HG03565 (cell line): ENCODE measurements at regions not wholly inside any gene's neighbourhood (a gene's known extent, or its start where the extent isn't known, plus 50 kb on each side); places are given as distances from the start of the nearest gene placed in this dataset.

Experiments used
- ATAC-seq: cut with Tn5 transposase; IDR thresholded peaks from one replicate; pipeline ENCODE4 v1.9.1; 2021; ENCODE audit warnings: mild to moderate bottlenecking, moderate library complexity; ENCODE audit not compliant: unreplicated experiment

DNA sequence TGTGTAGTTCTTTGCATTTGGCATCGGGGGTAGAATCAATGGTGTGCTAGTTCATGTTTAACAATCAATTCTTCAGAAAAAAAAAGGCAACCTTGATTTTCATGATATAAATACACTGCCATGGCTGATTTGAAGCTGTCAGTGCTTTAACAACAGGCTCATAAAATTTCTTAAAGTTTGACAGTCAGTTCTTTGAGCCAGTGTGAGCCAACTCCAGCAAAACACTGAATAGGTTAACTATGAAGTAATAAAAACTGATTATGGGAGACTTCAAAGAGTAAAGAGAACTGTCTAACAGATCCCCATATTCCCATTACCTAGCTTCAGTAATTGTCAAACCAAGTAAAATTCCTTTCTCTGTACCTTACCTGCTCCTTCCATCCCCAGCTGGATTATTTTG lies 241.7 kb upstream of the SUCLG2 start:
- ATAC-seq: no peak

DNA sequence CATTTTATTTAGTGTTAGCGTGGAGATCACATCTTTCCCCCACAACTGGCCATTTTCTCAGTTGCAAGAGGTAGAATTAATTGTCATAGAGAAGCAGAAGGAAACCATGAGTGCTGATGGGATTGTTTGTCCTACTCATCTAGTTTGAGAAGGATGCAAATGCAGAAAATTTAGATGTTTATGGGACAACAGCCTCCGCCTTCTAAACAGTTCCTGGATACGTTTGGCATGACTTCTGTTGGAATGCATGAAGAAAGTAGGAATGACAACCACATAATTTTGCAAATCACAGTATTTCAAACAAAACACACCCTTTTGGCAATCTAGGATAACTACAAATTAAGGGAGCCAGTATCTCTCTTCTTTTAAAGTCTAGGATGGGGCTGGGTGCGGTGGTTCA lies 240.1 kb upstream of the SUCLG2 start:
- ATAC-seq: no peak

DNA sequence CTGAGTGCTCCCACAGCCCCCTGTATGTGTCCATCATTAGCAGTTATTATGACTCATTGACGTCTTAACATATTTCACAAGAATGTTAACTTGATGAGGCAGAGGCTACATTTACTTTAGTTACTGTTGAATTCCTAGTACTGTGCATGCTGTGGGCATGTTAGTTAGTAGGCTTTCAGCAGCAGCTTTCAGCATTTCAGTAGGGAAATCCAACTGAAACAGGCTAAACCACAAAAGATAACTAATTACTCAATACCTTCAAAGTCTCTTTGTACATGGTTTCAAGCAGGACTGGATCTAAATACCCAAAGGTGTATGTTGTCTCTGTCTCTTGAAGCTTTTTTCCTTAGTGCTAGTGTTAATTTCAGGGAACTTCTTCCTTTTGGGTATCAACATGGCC lies 229.9 kb upstream of the SUCLG2 start:
- ATAC-seq: no peak

DNA sequence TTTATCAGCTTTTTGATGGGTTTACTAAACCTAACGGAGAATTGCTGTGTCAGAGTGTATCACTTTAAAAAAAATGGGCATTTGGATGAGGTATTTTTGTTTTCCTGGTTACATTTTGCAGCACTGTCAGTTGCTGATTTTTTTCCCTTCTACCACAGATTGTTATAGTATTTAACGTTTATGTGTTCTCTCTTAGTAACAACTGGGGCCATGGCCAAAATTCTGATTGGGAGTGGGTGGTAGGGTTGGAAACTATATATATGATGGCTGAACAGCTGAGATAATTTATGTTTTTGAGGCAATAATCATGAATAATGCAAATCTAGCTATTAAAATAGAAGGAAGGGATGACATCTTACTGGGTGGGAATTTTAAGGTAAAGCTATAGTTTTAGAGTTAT lies 229.4 kb upstream of the SUCLG2 start:
- no peak for ATAC-seq

DNA sequence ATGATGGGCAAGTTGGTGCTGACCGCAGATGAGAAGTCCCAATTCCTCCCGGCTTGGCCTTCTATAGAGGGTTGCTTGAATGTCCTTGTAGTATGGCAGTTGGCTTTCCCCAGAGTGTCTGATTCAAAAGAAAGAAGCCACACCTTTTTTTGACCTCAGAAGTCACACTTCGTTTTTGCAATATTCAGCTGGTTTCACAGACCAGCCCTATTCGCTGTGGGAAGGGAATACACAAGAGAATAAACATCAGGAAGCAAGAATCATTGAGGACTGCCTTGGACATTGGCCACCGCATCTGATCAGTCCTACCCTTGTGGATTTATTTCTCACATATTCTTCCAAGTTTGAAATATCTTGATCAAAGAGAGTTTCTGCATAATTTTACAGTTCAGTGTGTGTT lies 228.6 kb upstream of the SUCLG2 start:
- ATAC-seq: no peak

DNA sequence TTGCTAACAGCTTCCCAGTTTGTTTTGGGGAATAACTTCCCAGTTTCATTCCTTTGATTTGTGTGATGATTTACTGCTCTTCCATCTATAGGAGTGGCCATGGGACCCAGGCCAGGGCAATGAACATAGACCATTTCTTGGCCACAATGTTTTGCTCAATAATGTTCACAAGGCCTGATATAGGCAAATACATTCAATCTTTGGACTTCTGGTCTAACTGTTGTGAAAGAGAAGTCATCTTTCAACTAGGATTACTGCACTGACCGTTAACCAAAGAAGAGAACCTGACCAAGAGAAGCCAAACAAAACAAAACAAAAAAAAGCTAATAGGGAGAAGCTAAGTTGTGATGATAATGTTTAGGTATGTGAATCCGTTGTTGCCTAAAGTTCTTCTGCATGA lies 221.8 kb upstream of the SUCLG2 start:
- no peak for ATAC-seq

DNA sequence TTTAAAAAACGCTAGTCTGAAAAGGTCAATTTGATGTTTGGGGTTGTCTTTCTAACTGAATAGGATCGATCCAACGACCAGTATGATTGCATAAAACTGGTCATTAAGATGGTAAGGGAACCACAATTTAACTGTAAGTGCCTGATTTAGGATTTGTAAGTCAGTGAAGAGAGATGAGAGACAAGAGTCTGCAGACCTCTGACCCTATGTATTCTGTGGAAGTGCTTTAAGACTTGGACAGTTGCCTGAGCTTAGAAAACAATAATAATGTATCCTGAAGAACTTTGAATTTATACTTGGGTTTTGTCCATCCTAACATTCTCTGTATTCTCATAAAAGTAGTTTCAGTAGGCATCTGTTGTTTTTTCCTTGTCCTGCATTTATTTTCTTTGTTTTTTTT lies 221.4 kb upstream of the SUCLG2 start:
- no peak for ATAC-seq

DNA sequence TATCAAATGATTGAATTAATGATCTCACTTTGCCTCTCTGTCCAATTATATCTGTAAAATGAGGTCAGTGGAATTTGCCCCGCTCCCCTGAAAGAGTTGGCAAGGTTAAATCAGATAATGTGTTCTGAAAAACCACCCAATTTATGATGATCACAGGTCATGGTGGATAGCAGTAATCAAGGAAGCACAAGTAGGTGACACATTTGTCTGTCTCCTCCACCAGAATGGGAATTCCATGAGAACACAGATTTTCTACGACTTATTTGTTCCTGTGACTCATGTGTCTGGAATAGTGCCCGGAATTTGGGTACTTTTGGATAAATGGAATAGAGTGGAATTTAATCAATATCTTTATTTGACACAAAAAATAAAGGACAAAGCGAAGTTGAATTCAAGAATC lies 220.9 kb upstream of the SUCLG2 start:
- no peak for ATAC-seq

DNA sequence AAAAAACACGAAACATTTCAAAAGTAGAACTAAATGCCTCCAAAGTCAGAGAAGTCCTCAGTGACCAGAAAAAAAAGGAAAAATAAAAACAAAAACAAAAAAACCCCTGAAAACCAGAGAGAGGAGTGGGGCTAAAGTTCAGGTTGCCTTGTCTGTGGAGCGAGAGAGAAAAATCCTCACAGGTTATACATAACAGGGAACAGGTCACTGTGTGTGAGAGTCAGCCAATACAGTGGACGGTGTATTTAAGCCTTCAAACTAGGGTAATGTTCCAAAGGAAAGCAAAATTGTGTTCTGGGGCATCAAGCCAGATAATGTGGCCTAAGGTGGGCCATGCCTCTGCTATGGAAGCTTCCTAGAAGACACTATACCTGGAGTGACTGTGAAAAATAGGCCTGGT lies 216.1 kb upstream of the SUCLG2 start:
- ATAC-seq: no peak

DNA sequence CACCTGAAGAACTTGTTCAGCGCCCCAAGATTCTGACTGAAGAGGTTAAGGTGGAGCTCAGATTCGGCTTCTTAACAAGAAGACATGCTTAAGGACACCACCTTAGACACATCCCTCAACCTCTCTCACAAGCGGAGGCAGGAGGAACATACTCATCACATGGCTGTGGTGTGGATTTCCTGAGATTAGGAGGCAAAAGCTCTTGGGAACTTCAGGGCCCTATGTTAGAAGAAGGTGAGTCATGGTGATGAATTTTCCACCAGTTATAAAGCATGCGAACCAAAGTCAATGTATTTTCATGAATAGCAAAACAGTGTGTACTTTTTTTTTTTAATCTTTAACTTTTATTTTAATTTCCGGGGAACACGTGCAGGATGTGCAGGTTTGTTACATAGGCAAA lies 212.2 kb upstream of the SUCLG2 start:
- no peak for ATAC-seq

DNA sequence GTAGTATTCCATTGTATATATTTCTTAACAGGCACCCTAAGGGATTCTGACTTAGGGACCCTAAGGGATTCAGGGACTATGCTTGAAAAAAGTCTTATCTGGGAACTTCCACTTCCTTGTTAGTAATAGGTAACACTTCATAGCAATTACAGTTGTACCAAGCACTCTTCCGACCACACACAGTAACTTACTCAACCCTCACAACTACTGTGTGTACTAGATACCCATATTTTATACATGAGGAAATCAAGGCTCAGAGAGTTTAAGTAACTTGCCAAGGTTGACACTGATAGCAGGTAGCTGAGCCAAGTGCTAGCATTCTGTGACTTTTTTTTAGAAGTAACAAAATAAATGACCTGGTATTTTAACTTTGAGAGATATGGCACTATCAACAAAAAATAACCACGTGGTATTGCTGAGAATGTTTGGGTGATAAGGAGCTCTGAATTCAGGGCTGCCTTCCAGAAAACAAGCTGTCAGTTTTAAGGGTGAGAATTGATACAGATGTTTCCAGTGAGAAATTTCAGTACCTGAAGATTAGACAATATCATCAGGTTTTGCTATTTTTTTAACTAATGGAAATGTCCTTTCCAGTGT lies 210.3 kb upstream of the SUCLG2 start:
- no peak for ATAC-seq

DNA sequence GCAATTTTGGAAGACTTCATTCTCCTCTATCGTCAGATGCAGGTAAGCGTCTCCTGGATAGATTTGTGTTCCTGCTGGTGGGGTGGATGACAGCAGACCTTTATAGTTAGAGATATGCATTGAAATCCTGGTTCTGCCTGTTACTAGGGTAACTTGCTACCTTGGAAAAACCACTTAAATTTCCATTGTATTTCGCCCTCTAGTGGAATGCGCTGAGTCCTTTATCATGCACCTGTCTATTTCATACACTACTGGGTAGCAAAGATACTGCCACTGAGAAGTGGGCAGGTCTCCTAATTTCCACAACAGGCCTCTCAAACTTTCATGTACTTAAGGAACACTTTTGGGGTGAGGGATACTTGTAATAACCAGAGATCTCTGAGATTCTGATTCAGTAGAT lies 209.5 kb upstream of the SUCLG2 start:
- no peak for ATAC-seq

DNA sequence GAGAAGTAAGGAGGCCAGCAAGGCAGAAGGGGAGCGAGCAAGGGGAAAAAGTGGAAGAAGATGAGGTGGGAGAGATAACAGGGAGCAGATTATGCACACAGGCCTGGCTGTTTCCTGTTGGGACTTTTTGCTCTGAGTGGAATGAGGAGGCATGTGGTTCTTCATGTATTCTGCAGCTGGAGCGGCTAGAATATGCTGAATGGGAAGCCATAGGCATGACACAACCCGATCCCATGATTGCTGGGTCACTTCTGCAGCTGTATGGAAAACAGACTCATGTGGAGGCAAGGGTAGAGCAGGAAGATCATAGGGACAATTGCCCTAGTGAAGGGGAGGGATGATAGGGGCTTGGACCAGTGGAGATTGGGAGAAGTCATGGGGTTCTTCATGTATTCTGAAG lies 206.0 kb upstream of the SUCLG2 start:
- ATAC-seq: no peak

DNA sequence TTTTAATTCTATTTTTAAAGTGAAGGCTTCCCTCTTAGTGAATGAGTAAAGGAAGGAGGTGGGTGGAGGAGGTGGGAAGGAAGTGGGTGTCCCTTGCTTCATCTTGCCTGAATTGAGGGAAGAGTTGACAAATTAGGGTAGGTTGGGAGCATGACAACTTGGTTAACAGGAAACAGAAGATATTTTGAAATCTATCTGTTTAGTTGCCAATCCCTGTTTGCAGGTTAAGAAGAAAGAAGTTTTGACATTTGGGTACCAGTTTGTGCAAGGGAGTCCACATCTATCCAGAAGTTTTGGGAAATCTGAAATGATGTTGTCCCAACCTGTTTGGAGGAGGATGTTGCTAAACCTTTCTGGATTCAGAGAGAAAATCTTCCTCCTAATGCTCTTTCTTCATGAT lies 204.1 kb upstream of the SUCLG2 start:
- ATAC-seq: no peak

DNA sequence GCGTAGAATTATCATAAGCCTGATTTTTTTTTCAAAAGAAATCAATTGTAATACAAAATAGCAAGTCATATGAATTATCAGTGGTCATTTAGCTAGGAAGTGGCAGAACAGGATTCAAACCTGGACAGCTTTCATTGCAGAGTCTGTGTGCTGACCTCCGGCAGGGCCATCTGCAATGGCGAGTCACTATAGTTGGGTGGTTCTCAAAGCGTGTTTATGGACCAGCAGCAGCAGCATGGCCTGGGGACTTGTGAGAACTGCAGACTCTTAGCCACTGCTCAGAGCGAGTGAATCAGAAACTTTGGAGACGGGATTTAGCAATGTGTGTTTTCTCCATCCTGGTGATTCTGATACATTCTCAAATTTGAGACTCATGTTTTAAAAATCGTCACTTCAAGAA lies 202.3 kb upstream of the SUCLG2 start:
- no peak for ATAC-seq

DNA sequence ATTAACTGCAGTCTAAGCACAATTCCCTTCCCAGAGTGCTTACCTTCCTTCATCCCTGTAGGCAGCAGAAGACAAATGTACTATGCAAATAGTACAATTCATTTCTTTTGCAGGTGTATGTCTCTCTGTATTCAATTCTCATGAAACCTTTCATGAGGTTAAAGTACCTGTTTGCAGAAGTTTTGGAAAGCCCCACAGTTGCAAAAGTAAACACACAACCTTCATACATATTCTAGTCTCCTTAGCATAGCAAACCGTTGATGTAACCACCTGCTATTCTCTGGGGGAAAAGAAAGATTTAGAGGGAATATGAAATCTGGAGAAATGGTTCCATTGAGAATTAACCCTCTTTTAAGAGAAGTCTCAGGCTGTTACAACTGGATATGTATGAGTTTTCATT lies 200.3 kb upstream of the SUCLG2 start:
- ATAC-seq: no peak

DNA sequence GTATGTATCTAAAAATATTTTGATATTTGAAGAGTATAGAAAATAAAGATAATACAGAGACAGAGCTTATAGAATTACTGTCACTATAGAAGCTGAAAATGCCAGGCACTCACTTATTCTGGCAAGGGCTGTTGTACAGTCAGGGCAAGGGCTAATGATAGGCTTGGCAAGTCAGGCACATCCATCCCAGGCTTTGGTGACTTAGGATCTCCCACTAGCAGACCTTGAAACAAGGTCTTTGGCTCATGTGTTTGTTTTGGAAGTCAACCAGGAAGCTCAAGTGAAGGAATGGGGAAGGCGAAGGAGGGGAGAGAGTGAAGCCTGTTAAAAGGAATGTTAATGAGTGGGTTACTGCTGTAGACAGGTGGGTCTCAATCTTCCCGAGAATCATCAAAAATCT lies 199.1 kb upstream of the SUCLG2 start:
- no peak for ATAC-seq

DNA sequence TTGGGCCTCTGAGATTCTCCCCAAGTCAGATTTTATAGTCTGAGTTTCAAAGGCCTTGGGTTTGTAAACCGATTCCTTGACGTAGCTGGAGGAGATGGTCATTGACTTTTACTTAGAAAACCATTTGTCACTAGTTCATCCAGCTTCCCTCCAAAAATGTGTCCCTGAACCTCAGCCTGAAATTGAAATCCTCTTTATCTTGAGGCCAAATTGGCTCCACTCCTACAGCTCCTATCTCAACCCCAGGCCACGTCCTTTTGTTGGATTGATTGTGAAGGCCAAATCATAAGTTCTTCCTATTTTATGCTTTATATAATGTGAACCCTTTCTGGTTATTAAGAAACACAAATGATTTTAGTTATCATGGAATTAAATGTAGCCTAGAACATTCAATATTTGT lies 193.9 kb upstream of the SUCLG2 start:
- ATAC-seq: no peak

DNA sequence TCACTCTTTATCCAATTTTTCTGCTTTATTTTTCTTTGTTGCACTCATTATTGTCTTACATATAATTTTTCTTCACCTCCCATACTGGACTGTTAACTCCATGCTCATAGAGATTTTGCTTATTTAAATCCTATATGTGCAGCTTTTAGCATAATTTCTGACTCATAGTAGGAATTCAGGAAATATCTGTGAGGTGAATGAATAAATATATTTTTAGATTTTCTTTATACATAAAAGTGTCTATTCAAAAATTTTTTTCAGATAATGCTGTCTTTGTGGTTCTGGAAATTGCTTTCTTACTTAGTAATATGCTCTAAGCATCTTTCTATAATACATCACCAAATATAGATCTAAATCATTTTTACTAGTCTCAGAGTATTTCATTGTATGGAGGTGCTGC lies 191.8 kb upstream of the SUCLG2 start:
- ATAC-seq: no peak

DNA sequence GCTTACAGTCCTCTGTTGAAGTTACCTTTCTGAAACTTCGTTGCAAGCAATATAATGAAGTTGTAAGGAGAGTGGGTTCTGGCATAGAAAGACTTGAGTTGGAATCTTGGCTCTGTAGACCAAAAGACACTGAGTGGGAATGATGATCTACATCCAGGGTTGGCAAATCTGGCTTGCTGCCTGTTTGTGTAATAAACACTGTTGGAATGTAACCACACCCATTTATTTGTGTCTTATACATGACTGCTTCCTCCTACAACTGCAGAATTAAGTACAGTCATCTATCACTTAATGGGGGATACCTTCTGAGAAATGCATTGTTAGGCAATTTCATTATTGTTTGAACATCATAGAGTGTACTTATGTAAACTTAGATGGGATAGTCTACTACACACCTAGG lies 178.4 kb upstream of the SUCLG2 start:
- no peak for ATAC-seq

DNA sequence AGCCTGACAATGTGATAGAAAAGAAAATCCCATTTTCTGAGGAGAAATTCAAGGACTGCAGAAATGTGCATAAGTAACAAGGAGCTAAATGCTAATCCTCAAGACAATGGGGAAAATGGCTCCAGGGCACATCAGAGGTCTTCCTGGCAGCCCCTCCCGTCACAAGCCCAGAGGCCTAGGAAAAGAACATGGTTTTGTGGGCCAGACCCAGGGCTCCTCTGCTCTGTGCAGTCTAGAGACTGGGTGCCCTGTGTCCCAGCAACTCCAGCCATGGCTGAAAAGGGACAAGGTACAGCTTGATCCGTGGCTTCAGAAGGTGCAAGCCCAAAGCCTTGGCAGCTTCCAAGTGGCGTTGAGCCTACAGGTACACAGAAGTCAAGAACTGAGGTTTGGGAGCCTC lies 176.8 kb upstream of the SUCLG2 start:
- ATAC-seq: no peak

DNA sequence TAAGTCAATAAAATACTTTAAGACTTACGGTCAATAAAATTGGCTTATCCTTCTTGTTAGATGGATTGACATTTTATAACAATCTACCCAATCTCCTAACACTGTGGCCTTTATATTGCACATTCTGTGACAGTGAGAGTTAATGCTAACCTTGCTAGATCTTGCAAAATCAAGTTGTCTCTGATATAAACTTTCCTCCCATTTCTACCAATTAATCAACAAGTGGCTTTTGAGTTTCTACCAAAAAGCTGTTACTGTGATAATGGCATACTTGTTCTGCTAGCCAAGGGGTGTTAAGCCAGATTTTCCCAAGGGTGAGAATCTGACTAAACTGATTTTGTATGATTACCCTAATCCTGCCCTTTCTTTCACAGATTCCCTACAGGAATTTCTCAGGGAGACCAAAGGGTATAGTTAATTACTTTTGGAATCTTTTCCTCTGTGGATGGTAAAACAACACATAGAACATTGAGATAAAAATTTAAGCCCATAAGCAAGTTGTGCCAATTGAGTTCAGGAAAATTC lies 174.1 kb upstream of the SUCLG2 start:
- ATAC-seq: no peak

DNA sequence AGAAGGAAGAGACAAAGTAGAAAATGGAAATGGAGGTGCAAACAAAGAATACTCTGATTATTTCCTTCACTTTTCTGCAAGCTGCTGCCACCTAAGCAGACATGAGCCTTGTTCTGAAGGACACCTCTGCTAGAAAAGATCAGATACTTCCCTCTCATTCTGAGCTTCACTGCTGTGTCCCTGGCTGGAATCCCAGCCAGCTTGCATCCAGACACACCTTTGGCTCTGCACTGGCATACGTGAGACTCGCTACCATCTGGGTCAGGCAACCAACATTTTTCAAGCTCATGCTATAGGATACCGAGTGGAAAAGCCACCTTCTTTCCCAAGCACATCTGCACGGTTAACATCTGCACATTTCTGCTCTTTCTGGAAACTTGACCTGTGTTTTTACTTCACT lies 166.7 kb upstream of the SUCLG2 start:
- ATAC-seq: no peak

DNA sequence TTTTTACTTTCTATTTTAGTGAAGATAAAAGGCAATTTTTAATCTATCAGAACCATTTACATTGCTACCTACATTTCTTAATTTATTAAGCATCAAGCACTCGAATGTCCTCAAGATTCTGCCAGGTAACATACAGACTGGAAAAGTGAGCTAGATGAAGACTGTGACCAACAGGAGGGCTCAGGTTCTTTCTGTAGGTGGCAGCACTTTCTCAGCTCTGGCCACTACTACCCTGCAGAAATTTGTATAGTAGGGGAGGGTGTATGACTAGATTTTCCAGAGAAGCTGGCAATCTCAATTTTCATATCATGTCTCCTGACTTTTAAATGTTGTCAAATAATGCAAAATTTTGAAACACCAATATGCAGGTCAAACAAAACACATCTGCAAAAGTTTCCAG lies 165.0 kb upstream of the SUCLG2 start:
- no peak for ATAC-seq
